ENCODE measurements at regions not wholly inside any gene's neighbourhood (a gene's known extent, or its start where the extent isn't known, plus 50 kb on each side); places are given as distances from the start of the nearest gene placed in this dataset.

DNA sequence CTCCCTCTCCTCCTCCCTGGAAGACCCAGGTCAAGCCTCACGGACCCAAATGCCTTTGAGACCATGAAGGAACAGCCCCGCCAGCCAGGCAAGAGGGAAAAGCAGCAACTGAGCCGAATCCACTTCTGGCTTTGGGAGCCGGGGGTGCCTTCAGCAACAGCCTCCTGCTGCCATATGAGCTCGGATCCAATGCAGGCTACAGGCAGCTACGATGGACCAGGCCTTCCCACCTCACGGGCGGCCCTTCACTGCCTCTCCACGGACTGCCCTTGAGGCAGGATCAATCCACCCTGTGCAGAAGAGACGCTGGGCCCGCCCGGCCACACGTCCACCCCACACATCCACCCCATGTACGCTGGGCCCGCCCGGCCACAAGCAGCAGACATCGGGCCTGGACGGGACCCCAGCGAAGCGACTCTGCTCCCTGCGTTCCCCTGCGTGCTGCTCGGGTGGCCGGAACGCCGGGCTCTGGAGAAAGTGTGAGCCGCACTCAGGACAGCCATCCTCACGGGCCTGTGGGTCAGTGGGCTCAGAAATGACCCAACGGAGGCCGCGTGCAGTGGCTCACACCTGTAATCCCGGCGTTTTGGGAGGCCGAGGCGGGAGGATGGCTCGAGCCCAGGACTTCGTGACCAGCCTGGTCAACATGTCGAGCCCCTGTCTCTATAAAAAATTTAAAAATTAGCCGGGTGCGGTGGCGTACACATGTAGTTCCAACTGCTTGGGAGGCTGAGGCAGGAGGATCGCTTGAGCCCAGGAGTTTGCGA is 82.0 kb downstream of the FOXL3 start:
- no peak for DNase-seq

DNA sequence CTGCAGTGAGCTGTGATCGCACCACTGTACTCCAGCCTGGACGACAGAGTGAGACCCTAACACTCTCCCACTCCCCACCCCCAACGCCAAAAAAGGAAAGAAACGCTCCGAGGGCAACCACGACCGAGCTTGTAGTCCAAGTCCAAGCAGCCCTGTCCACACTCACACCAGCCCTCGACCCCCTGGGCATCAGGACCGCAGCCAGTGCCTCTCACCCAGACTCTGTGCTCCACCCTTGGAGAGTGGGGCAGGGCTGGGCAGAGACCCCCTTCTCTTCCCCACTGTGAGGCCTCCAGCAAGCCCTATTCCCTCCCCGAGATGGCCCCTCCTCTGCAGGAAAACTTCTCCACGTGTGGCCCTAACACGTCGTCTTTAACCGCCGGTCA is 82.6 kb downstream of the FOXL3 start:
- DNase-seq, result no peak

GRCh38 chr7:372932-373791 is 83.2 kb downstream of the FOXL3 start:
- DNase-seq, result no peak

GRCh38 chr7:373818-374705 is 84.1 kb downstream of the FOXL3 start:
- DNase-seq, result no peak

GRCh38 chr7:374706-375311 is 84.8 kb downstream of the FOXL3 start:
- DNase-seq, result no peak

GRCh38 chr7:375321-375831 is 85.4 kb downstream of the FOXL3 start:
- DNase-seq, result no peak

GRCh38 chr7:375901-376305 is 85.9 kb downstream of the FOXL3 start:
- no peak for DNase-seq

DNA sequence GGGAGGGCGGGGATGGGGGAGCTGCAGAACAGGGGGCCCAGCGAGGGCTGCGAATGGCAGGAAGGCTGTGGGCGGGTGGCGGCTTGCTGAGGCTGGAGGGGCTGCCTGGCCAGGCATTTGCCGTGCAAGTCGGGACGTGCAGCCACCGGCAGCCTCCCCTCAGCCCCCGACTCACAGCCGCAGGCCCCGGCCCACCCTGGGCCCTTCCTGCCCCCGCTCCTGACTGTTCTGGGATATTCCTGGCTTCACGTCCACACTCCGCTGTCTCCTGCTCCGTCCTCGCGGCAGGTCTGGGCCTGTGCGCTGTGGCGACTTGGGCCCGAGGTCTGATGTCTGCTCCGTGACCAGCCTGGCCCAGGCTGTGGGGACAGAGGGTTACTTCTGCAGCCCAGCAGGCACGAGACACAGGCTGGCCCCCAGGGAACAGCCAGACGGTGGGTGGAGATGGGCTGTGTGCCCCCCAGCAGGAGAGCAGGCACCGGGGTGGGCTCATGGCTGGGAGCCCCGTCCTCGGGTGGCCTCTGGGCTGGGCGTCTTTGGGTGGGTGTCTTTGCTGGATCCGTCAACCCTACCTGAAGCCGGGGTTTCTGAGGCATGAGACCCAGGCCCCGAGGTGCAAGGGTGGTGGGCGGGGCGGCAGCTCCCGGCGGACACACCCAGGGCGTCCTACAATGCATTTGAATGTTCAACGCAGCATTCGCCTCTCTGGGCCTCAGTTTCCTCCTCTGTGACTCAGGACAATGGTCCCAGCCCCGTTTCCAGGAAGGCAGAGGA is 86.5 kb downstream of the FOXL3 start:
- no peak for DNase-seq

GRCh38 chr7:377080-378040 is 87.4 kb downstream of the FOXL3 start:
- DNase-seq, result no peak

DNA sequence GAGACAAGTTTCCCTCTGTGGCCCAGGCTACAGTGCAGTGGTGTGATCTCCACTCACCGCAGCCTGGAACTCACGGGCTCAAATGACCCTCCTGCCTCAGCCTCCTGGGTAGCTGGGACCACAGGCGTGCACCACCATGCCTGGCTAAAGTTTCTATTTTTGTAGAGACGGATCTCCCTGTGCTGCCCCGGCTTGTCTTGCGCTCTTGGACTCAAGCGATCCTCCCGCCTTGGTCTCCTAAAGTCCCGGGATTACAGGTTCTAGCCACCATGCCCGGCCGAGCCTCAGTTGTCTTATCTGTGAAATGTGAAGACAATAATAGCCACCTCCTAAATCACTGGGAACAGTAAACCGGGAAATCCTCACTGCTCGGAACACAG is 88.1 kb downstream of the FOXL3 start:
- no peak for DNase-seq

- no peak for DNase-seq
Observed at GRCh38 chr7:378551-379455, 88.8 kb downstream of the FOXL3 start.

DNA sequence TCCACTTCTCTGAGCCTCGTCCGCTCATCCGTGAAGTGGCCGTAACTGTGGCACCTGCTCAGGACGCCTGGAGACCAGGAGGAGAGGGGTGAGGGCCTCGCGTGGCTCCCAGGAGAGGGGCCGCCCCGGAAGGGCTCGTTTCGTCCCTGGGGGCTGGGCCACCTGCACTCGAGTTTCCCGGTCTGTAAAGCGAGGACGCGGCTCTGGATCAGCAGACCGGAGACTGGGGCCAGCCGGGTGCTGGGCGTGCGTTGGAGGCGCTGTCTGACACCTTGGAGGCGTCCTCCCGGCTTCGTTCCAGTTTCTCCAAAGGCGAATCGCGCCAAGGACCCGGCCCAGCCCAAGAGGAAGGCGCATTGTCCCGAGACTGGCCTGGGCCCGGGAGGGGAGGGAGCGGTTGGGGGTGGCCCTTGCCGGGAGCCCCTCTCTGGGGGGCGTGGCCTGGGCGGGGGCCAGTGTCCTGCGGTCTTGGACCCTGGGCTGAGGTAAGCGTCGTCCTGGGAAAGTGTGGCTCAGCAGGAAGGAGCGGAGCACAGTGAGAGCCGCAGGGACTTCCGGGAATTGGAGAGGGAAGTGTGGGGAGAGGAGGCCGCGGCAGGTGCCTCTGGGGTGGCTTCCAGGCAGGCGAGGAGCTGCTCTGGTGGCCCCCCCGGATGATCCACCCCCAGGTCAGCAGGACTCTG is 89.6 kb downstream of the FOXL3 start:
- no peak for DNase-seq

- no peak for DNase-seq
Observed at GRCh38 chr7:380139-380485, 90.1 kb downstream of the FOXL3 start.

- no peak for DNase-seq
Observed at GRCh38 chr7:380711-381210, 90.8 kb downstream of the FOXL3 start.

DNA sequence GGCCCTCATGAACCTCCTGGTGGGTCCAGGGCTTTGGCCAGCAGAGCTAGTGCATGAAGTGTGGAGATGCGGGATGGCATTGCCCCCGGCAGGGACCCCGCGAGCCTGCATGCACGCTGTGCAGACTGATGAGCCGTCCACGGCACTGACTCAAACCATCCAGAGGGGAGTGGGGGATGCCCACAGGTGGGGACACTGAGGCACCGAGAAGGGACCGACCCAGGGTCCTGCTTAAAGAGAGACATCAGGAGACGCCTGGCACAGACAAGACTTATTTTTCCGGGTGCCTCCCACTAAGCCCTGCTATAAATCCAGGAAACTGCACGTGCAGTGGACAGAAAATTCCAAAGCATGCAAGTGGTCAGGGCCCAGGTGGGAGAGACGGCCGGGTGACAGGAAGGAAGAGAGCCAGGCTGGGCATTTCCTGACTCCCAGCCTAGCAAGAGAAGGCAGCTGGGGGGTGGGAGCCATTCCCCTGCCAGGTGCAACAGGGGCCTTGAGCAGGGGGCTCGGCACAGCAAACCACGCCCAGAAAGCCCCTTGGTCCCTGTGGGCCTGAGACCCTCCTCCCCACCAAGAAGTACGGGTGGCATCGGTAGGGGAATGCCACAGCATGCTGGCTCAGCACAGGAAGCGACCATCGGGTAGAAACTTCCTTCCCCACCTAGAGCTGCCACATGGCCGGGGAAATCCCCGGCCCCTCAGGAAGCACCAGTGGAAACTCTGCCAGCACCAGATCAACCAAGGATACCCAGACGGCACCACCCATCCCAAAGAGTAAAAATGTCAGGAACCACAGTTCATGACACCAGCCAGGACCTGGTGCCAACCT is 91.5 kb downstream of the FOXL3 start:
- DNase-seq, result no peak

- no peak for DNase-seq
Observed at GRCh38 chr7:382043-382400, 92.1 kb downstream of the FOXL3 start.

DNA sequence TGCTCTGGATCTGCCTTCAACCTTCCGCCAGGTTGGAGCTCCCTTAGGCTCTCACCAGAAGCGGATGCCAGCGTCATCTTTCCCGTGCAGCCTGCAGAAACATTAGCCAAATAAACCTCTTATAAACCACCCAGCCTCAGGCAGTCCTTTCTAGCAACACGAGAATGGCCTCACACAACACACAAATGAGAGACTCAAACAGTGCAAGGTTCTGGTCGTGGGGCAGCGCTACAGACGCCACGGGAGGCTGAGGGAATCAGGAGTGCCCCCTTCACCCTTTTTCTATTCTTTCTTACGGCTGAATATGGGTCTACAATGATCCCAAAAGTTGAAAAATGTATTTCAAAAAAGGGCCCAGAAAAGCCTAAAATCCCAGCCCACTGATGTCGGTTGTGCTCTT is 96.4 kb downstream of the FOXL3 start:
- no peak for DNase-seq
